Thoracic aorta (tissue), 2 donors: ENCODE measurements at regions not wholly inside any gene's neighbourhood (a gene's known extent, or its start where the extent isn't known, plus 50 kb on each side); places are given as distances from the start of the nearest gene placed in this dataset.

ENCODE experiments used
- ATAC-seq: fragments of 150-250 bp; one replicate; pipeline ENCODE4 v1.8.0; 2017; ENCODE audit warnings: low read depth; ENCODE audit not compliant: insufficient number of reproducible peaks, low FRiP score
- DNase-seq: peaks from one replicate; pipeline ENCODE4 v3.0.0-alpha.2; 2020; ENCODE audit warnings: low spot score
- H3K27ac ChIP-seq, 2 donors: fragments of 200-600 bp; sonication (generic); 1 replicate in 1 of 2; 2 replicates in 1 of 2; pipeline ENCODE4 v1.5.1; 2016; ENCODE audit warnings: mild to moderate bottlenecking in 2 of 2, moderate library complexity in 2 of 2
- H3K27me3 ChIP-seq: fragments of 200-600 bp; sonication (generic); replicated peaks from 2 replicates; pipeline ENCODE4 v1.6.0; 2016; ENCODE audit warnings: mild to moderate bottlenecking; ENCODE audit not compliant: insufficient read depth
- H3K36me3 ChIP-seq: fragments of 200-600 bp; sonication (generic); one replicate; pipeline ENCODE4 v1.5.1; 2016
- H3K4me1 ChIP-seq, 2 donors: fragments of 200-600 bp; sonication (generic); 1 replicate in 1 of 2; 2 replicates in 1 of 2; pipeline versions ENCODE4 v1.5.1 to v1.6.0; 2016; ENCODE audit warnings: low read depth in 2 of 2, mild to moderate bottlenecking in 1 of 2; ENCODE audit not compliant: control insufficient read depth in 1 of 2
- H3K4me3 ChIP-seq: fragments of 200-600 bp; sonication (generic); 2 replicates; pipeline ENCODE4 v1.5.1; 2016; ENCODE audit warnings: mild to moderate bottlenecking
- H3K9me3 ChIP-seq: fragments of 200-600 bp; sonication (generic); 2 replicates; pipeline ENCODE4 v1.5.1; 2016
- CTCF ChIP-seq: fragments of 200-600 bp; sonication (generic); IDR thresholded peaks from one replicate; pipeline ENCODE4 v1.5.1; 2019; ENCODE audit warnings: antibody characterized with exemption

- no peaks in the 10 kb centered on the region for H3K9me3 ChIP-seq
- no peaks in the 10 kb centered on the region for H3K4me1 ChIP-seq
- H3K27ac ChIP-seq = no peak overlapping the region
- DNase-seq (no peak), ATAC-seq (no peak)
- no peak for TF ChIP-seq CTCF
- H3K27me3 ChIP-seq = no peaks in the 10 kb centered on the region
- no peaks in the 10 kb centered on the region for H3K36me3 ChIP-seq
- no peak overlapping the region for H3K4me3 ChIP-seq
Observed at GRCh38 chr12:88428350-88428749, 151.9 kb downstream of the KITLG start.

GRCh38 chr12:88431246-88431645 is 149.0 kb downstream of the KITLG start:
- Histone ChIP-seq H3K27me3 (no peaks in the 10 kb centered on the region), H3K27ac (no peak overlapping the region), H3K9me3 (no peaks in the 10 kb centered on the region), H3K36me3 (no peaks in the 10 kb centered on the region), H3K4me1 (peaks cover 5 to 11% of the 10 kb centered on the region in 2 donors), H3K4me3 (no peak overlapping the region)
- DNase-seq (no peak), ATAC-seq (no peak)
- TF ChIP-seq CTCF = no peak

GRCh38 chr12:88432531-88433490 is 147.5 kb downstream of the KITLG start:
- peaks cover 5 to 11% of the 10 kb centered on the region in 2 donors for H3K4me1 ChIP-seq
- DNase-seq (no peak), ATAC-seq (no peak)
- H3K27ac ChIP-seq = no peak overlapping the region
- TF ChIP-seq CTCF = no peak
- H3K9me3 ChIP-seq = no peaks in the 10 kb centered on the region
- no peak overlapping the region for H3K4me3 ChIP-seq
- H3K36me3 ChIP-seq = no peaks in the 10 kb centered on the region
- H3K27me3 ChIP-seq = no peaks in the 10 kb centered on the region

GRCh38 chr12:88433997-88434703 is 146.1 kb downstream of the KITLG start:
- ATAC-seq (no peak), DNase-seq (no peak)
- Histone ChIP-seq H3K9me3 (no peaks in the 10 kb centered on the region), H3K36me3 (no peaks in the 10 kb centered on the region), H3K27me3 (no peaks in the 10 kb centered on the region), H3K27ac (no peak overlapping the region), H3K4me3 (no peak overlapping the region), H3K4me1 (peaks cover 5 to 11% of the 10 kb centered on the region in 2 donors)
- TF ChIP-seq CTCF = no peak

GRCh38 chr12:88435334-88436076 is 144.8 kb downstream of the KITLG start:
- peaks cover 5 to 11% of the 10 kb centered on the region in 2 donors for H3K4me1 ChIP-seq
- no peaks in the 10 kb centered on the region for H3K36me3 ChIP-seq
- no peak for DNase-seq
- no peaks in the 10 kb centered on the region for H3K27me3 ChIP-seq
- ATAC-seq = no peak
- no peak for TF ChIP-seq CTCF
- no peak overlapping the region for H3K27ac ChIP-seq
- H3K9me3 ChIP-seq = no peaks in the 10 kb centered on the region
- H3K4me3 ChIP-seq = no peak overlapping the region
